ENCODE measurements at regions not wholly inside any gene's neighbourhood (a gene's known extent, or its start where the extent isn't known, plus 50 kb on each side); places are given as distances from the start of the nearest gene placed in this dataset.

- CTCF ChIA-PET (ENCODE audit: low intra/inter-chr PET ratio, low total read pairs) = no interaction called here
- H3K27me3 ChIP-seq (ENCODE audit: control insufficient read depth in 1 of 2, insufficient read depth in 2 of 2, low read length in 2 of 2) = peaks cover 2 to 32% of the 10 kb centered on the region in 2 experiments; a peak in 3 of 5 replicates
- H3K79me2 ChIP-seq (ENCODE audit: insufficient read depth, low read length) = no peaks in the 10 kb centered on the region
- FAIRE-seq (no peak), DNase-seq (ENCODE audit: low spot score) (no peak), ATAC-seq (no peak)
- no peak overlapping the region for H3K27ac ChIP-seq (ENCODE audit: extremely low read length, insufficient read depth, low read length)
- no peak overlapping the region for H2AFZ ChIP-seq (ENCODE audit: low read length)
- TF ChIP-seq ZNF460 (CRISPR knock-in tag; IDR thresholded peaks at IDR 0.05; ENCODE audit: borderline replicate concordance) (no peak), SRSF9 (IDR thresholded peaks at IDR 0.05; ENCODE audit: borderline replicate concordance, insufficient read depth, low read depth, low read length, poor library complexity, severe bottlenecking) (no peak), SMAD1 (CRISPR knock-in tag; IDR thresholded peaks at IDR 0.05; ENCODE audit: borderline replicate concordance, low read depth) (no peak), SAP130 (CRISPR knock-in tag; IDR thresholded peaks at IDR 0.05; ENCODE audit: low read depth) (no peak), NONO (IDR thresholded peaks at IDR 0.05) (no peak), NONO (CRISPR knock-in tag; conservative IDR thresholded peaks at IDR 0.05) (no peak), ZNF280B (CRISPR knock-in tag; IDR thresholded peaks at IDR 0.05; ENCODE audit: borderline replicate concordance) (no peak), ZNF292 (CRISPR knock-in tag; IDR thresholded peaks at IDR 0.05; ENCODE audit: borderline replicate concordance, low read depth) (no peak), ZNF224 (CRISPR knock-in tag; IDR thresholded peaks at IDR 0.05) (no peak), ZBTB43 (CRISPR knock-in tag; conservative IDR thresholded peaks at IDR 0.05) (no peak), RCOR2 (CRISPR knock-in tag; IDR thresholded peaks at IDR 0.05) (no peak), ZNF609 (CRISPR knock-in tag; IDR thresholded peaks at IDR 0.05; ENCODE audit: borderline replicate concordance) (no peak)
- POLR2A ChIA-PET = no interaction called here
- intact Hi-C loops (cut with micrococcal nuclease; ENCODE audit: unreplicated experiment) = no loop called here
- 48% methylated on average over 6 of the region's 6 CpGs for WGBS (ENCODE audit: low lambda C conversion rate)
- no TSS peak for BruUV-seq (replicated peaks)
- in situ Hi-C loops (cut with HindIII; ENCODE audit: extremely low pct_ligation_motif_present, low pct_unique_long_range_greater_than_20kb) = no loop called here
- H3K4me3 ChIP-seq (replicated peaks in 1 of 3; ENCODE audit: insufficient read depth in 1 of 3, low read depth in 2 of 3, low read length in 3 of 3) = no peak overlapping the region
- no peaks in the 10 kb centered on the region for H4K20me1 ChIP-seq (ENCODE audit: insufficient read depth, low read length)
- H3K9me3 ChIP-seq (ENCODE audit: low read length) = peaks cover 6% of the 10 kb centered on the region; the same call in 1 of the 2 replicates
- peaks cover 29% of the 10 kb centered on the region for H3K4me1 ChIP-seq (ENCODE audit: insufficient read depth, low read length)
- no peaks in the 10 kb centered on the region for H3K36me3 ChIP-seq (replicated peaks in 1 of 2; ENCODE audit: control insufficient read depth in 1 of 2, insufficient read depth in 2 of 2, low read length in 2 of 2)
- H3K4me2 ChIP-seq (ENCODE audit: low read depth, low read length) = no peak overlapping the region
- no peak overlapping the region for H3K9ac ChIP-seq (ENCODE audit: insufficient read depth, low read depth, low read length)
Observed at GRCh38 chr7:155947051-155947450, 134.8 kb upstream of the SHH start.

All from HepG2 (cell line).